B cell (primary cell): ENCODE measurements at regions not wholly inside any gene's neighbourhood (a gene's known extent, or its start where the extent isn't known, plus 50 kb on each side); places are given as distances from the start of the nearest gene placed in this dataset.

ENCODE experiments used
- ATAC-seq: fragments of 200-7000 bp; cut with Tn5 transposase; one replicate; pipeline ENCODE4 v1.10.0; 2021; ENCODE audit warnings: low read depth, mild to moderate bottlenecking, moderate number of reproducible peaks, moderate library complexity
- CTCF ChIA-PET: fragments of 350-600 bp; sonication (Branson Sonifier 250); formaldehyde crosslinking; loops from one replicate; lab custom pipeline; 2021; ENCODE audit warnings: antibody characterized with exemption, inconsistent platforms; lab: Charles Lee
- POLR2A ChIA-PET: fragments of 350-600 bp; sonication (Branson Sonifier 250); formaldehyde crosslinking; loops from one replicate; lab custom pipeline; 2021; ENCODE audit warnings: antibody characterized with exemption; lab: Charles Lee
- DNase-seq: peaks from one replicate; pipeline ENCODE4 v3.0.0; 2013
- H2AFZ ChIP-seq: 2 replicates; pipeline ENCODE4 v1.6.1; 2012; ENCODE audit warnings: mild to moderate bottlenecking, low read depth, low read length; ENCODE audit not compliant: insufficient read depth, poor library complexity, severe bottlenecking
- H3K27ac ChIP-seq, 2 donors: 1 replicate in 1 of 2; 2 replicates in 1 of 2; pipeline ENCODE4 v1.5.1; 2012 to 2013; ENCODE audit warnings: low read length in 2 of 2, mild to moderate bottlenecking in 2 of 2, moderate library complexity in 1 of 2
- H3K27me3 ChIP-seq, 4 experiments: fragments of 200-600 bp in 1 of 4; sonication (generic) in 1 of 4; replicated peaks in 1 of 4; 1 replicate in 2 of 4; 2 replicates in 2 of 4; pipeline versions ENCODE4 v1.6.1 to v1.7.0; 2013 to 2016; ENCODE audit warnings: low read length in 3 of 4, mild to moderate bottlenecking in 2 of 4, mixed read lengths in 1 of 4, moderate library complexity in 1 of 4; ENCODE audit not compliant: insufficient read depth in 4 of 4, control insufficient read depth in 3 of 4; ENCODE audit errors: control extremely low read depth in 1 of 4
- H3K36me3 ChIP-seq, 2 experiments: replicated peaks in 1 of 2; 1 replicate in 1 of 2; 2 replicates in 1 of 2; pipeline versions ENCODE4 v1.6.1 to v1.7.1; 2013; ENCODE audit warnings: low read length in 1 of 2; ENCODE audit not compliant: insufficient read depth in 2 of 2, control insufficient read depth in 1 of 2; ENCODE audit errors: control extremely low read depth in 1 of 2, extremely low read depth in 1 of 2
- H3K4me1 ChIP-seq, 2 donors: fragments of 200-600 bp in 1 of 2; sonication (generic) in 1 of 2; 1 replicate in 1 of 2; 2 replicates in 1 of 2; pipeline versions ENCODE4 v1.5.1 to v1.6.1; 2013 to 2017; ENCODE audit warnings: low read length in 2 of 2; ENCODE audit not compliant: control insufficient read depth in 2 of 2, insufficient read depth in 2 of 2
- H3K4me2 ChIP-seq: replicated peaks from 2 replicates; pipeline ENCODE3; 2012; ENCODE audit warnings: mild to moderate bottlenecking, low read depth, low read length; ENCODE audit not compliant: poor library complexity, severe bottlenecking
- H3K4me3 ChIP-seq, 5 experiments: fragments of 200-600 bp in 1 of 5; sonication (generic) in 1 of 5; 1 replicate in 3 of 5; 2 replicates in 2 of 5; pipeline versions ENCODE4 v1.5.1 to v1.7.0; 2011 to 2016; ENCODE audit warnings: low read length in 4 of 5, mild to moderate bottlenecking in 4 of 5, low read depth in 2 of 5, control low read depth in 1 of 5, moderate library complexity in 1 of 5; ENCODE audit not compliant: insufficient read depth in 1 of 5; ENCODE audit errors: control extremely low read depth in 1 of 5, extremely low read depth in 1 of 5
- H3K79me2 ChIP-seq: fragments of 200-600 bp; sonication (generic); one replicate; pipeline ENCODE4 v1.6.0; 2016; ENCODE audit warnings: low read length; ENCODE audit not compliant: control insufficient read depth, insufficient read depth
- H3K9ac ChIP-seq: fragments of 200-600 bp; sonication (generic); 2 replicates; pipeline ENCODE4 v1.6.1; 2017; ENCODE audit warnings: mild to moderate bottlenecking, low read length, moderate library complexity
- H3K9me3 ChIP-seq, 3 donors: one replicate each; pipeline versions ENCODE4 v1.6.1 to v1.7.1; 2013; ENCODE audit warnings: low read length in 2 of 3; ENCODE audit not compliant: control insufficient read depth in 2 of 3, insufficient read depth in 1 of 3; ENCODE audit errors: control extremely low read depth in 1 of 3
- H4K20me1 ChIP-seq: 2 replicates; pipeline ENCODE4 v1.6.0; 2012; ENCODE audit warnings: mild to moderate bottlenecking, low read length; ENCODE audit not compliant: insufficient read depth, control insufficient read depth, poor library complexity, severe bottlenecking
- H3K27ac Mint-ChIP-seq: one replicate; pipeline ENCODE4 v1.8.0; 2021; ENCODE audit warnings: mixed read lengths
- H3K27me3 Mint-ChIP-seq: one replicate; pipeline ENCODE4 v1.8.0; 2021; ENCODE audit warnings: mixed read lengths
- H3K4me1 Mint-ChIP-seq: one replicate; pipeline ENCODE4 v1.8.0; 2021; ENCODE audit warnings: mixed read lengths
- H3K4me3 Mint-ChIP-seq: one replicate; pipeline ENCODE4 v1.8.0; 2021; ENCODE audit warnings: mixed read lengths
- H3K9me3 Mint-ChIP-seq: one replicate; pipeline ENCODE4 v1.8.0; 2022; ENCODE audit warnings: mixed read lengths; ENCODE audit not compliant: insufficient read depth
- EZH2 ChIP-seq: IDR thresholded peaks from 2 replicates; pipeline ENCODE4 v1.6.1; 2012; ENCODE audit warnings: borderline replicate concordance, low read depth, mild to moderate bottlenecking, moderate library complexity, low read length; ENCODE audit not compliant: insufficient read depth, poor library complexity, severe bottlenecking
- WGBS: methylation state at CpG from one replicate; pipeline ENCODE4 v1.1.5; 2013; ENCODE audit warnings: missing lambda C conversion rate; ENCODE audit not compliant: insufficient coverage; 5-methylcytosine and 5-hydroxymethylcytosine counted together
- intact Hi-C: fragments of 100-400 bp; cut with micrococcal nuclease; formaldehyde crosslinking; loops from one replicate; pipeline ENCODE4 v1.10.0; 2022
- TF ChIP-seq, protein P1 (sequence below): fragments of 200-600 bp; IDR thresholded peaks from one replicate; pipeline ENCODE4 v1.8.0; 2022; ENCODE audit warnings: antibody characterized with exemption, mild to moderate bottlenecking

GRCh38 chr3:110929816-110930215 lies 141.8 kb upstream of the NECTIN3 start:
- no peaks in the 10 kb centered on the region for H3K4me1 Mint-ChIP-seq
- no peak overlapping the region for H3K4me3 ChIP-seq
- CTCF ChIA-PET: no interaction called here
- H3K27ac ChIP-seq: no peak overlapping the region
- H3K4me3 Mint-ChIP-seq: no peak overlapping the region
- intact Hi-C loops: no loop called here
- no peaks in the 10 kb centered on the region for H3K27me3 ChIP-seq
- H3K4me1 ChIP-seq: no peaks in the 10 kb centered on the region
- no peaks in the 10 kb centered on the region for H3K79me2 ChIP-seq
- no peaks in the 10 kb centered on the region for H3K36me3 ChIP-seq
- no peak overlapping the region for H3K27ac Mint-ChIP-seq
- no peaks in the 10 kb centered on the region for H3K27me3 Mint-ChIP-seq
- TF ChIP-seq, protein P1, sequence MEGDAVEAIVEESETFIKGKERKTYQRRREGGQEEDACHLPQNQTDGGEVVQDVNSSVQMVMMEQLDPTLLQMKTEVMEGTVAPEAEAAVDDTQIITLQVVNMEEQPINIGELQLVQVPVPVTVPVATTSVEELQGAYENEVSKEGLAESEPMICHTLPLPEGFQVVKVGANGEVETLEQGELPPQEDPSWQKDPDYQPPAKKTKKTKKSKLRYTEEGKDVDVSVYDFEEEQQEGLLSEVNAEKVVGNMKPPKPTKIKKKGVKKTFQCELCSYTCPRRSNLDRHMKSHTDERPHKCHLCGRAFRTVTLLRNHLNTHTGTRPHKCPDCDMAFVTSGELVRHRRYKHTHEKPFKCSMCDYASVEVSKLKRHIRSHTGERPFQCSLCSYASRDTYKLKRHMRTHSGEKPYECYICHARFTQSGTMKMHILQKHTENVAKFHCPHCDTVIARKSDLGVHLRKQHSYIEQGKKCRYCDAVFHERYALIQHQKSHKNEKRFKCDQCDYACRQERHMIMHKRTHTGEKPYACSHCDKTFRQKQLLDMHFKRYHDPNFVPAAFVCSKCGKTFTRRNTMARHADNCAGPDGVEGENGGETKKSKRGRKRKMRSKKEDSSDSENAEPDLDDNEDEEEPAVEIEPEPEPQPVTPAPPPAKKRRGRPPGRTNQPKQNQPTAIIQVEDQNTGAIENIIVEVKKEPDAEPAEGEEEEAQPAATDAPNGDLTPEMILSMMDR: no peak
- no peak for TF ChIP-seq EZH2
- H3K4me2 ChIP-seq: no peak overlapping the region
- H3K9me3 ChIP-seq: no peaks in the 10 kb centered on the region
- DNase-seq (no peak), ATAC-seq (no peak)
- no peak overlapping the region for H3K9ac ChIP-seq
- H4K20me1 ChIP-seq: no peaks in the 10 kb centered on the region
- no peaks in the 10 kb centered on the region for H3K9me3 Mint-ChIP-seq
- H2AFZ ChIP-seq: no peak overlapping the region
- POLR2A ChIA-PET: no interaction called here

DNA sequence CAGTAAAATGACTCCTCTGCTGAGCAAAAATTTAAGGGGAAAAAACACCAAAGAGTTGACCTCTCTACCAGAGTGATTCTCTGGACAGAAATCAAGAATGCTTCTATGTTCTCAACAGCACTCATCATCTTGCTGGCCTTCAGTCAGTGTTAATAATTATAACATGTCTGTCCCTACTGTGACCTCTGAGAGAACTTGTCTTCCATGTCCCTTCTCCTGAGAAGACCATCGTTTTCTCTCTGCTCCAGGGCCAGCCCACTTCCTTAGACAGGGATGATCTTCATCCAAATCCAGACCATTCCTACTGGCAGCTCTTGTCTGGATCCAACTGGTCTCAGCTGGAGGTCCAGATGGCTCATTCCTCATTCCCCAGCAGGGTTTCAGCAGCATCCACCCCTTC lies 139.0 kb upstream of the NECTIN3 start:
- ChIA-PET CTCF (no interaction called here), POLR2A (no interaction called here)
- no peaks in the 10 kb centered on the region for H3K36me3 ChIP-seq
- H3K4me3 ChIP-seq: no peak overlapping the region
- H3K79me2 ChIP-seq: no peaks in the 10 kb centered on the region
- no peak overlapping the region for H2AFZ ChIP-seq
- H3K9me3 Mint-ChIP-seq: no peaks in the 10 kb centered on the region
- H3K27ac ChIP-seq: no peak overlapping the region
- H3K4me3 Mint-ChIP-seq: no peak overlapping the region
- no peaks in the 10 kb centered on the region for H3K4me1 ChIP-seq
- no peaks in the 10 kb centered on the region for H3K9me3 ChIP-seq
- WGBS: 50% methylated on average over 1 of the region's 1 CpG
- no peaks in the 10 kb centered on the region for H3K27me3 Mint-ChIP-seq
- DNase-seq: no peak
- no peak overlapping the region for H3K9ac ChIP-seq
- H3K27ac Mint-ChIP-seq: no peak overlapping the region
- no peaks in the 10 kb centered on the region for H3K27me3 ChIP-seq
- intact Hi-C loops: no loop called here
- H4K20me1 ChIP-seq: no peaks in the 10 kb centered on the region
- ATAC-seq: no peak
- no peaks in the 10 kb centered on the region for H3K4me1 Mint-ChIP-seq
- H3K4me2 ChIP-seq: no peak overlapping the region
- TF ChIP-seq, protein P1: no peak
- TF ChIP-seq EZH2: no peak
